ENCODE measurements at regions not wholly inside any gene's neighbourhood (a gene's known extent, or its start where the extent isn't known, plus 50 kb on each side); places are given as distances from the start of the nearest gene placed in this dataset.
"Not testable (repeated sequence)": the region's sequence is repeated elsewhere in the genome, so short reads cannot be mapped to it uniquely, and the experiment has no call there.

- no peak for DNase-seq (ENCODE audit: extremely low read depth, low read depth)
Observed at GRCh38 chr16:27638833-27639560, 89.1 kb downstream of the KATNIP start.

- peak; percentile 28 for DNase-seq (ENCODE audit: extremely low read depth, low read depth)
Observed at GRCh38 chr16:27639561-27640276, 89.8 kb downstream of the KATNIP start.

GRCh38 chr16:27640277-27640600, 90.3 kb downstream of the KATNIP start:
- DNase-seq (ENCODE audit: extremely low read depth, low read depth) = no peak

- no peak for DNase-seq (ENCODE audit: extremely low read depth, low read depth)
Observed at GRCh38 chr16:27641260-27641659, 91.3 kb downstream of the KATNIP start.

GRCh38 chr16:27641734-27642415, 91.9 kb downstream of the KATNIP start:
- not testable (repeated sequence) for DNase-seq (ENCODE audit: extremely low read depth, low read depth)

- no peak for DNase-seq (ENCODE audit: extremely low read depth, low read depth)
Observed at GRCh38 chr16:27642756-27643155, 92.8 kb downstream of the KATNIP start.

GRCh38 chr16:27644165-27644564, 94.2 kb downstream of the KATNIP start:
- no peak for DNase-seq (ENCODE audit: extremely low read depth, low read depth)

- DNase-seq (ENCODE audit: extremely low read depth, low read depth) = no peak
Observed at GRCh38 chr16:27645396-27645795, 95.5 kb downstream of the KATNIP start.

GRCh38 chr16:27646806-27647205, 96.9 kb downstream of the KATNIP start:
- no peak for DNase-seq (ENCODE audit: extremely low read depth, low read depth)

- no peak for DNase-seq (ENCODE audit: extremely low read depth, low read depth)
Observed at GRCh38 chr16:27649021-27649420, 99.1 kb downstream of the KATNIP start.

- DNase-seq (ENCODE audit: extremely low read depth, low read depth) = no peak
Observed at GRCh38 chr16:27650073-27650701, 100.2 kb downstream of the KATNIP start.

- no peak for DNase-seq (ENCODE audit: extremely low read depth, low read depth)
Observed at GRCh38 chr16:27651301-27651700, 101.4 kb downstream of the KATNIP start.

- no peak for DNase-seq (ENCODE audit: extremely low read depth, low read depth)
Observed at GRCh38 chr16:27657811-27658210, 107.9 kb downstream of the KATNIP start.

GRCh38 chr16:27660507-27660906, 110.6 kb downstream of the KATNIP start:
- no peak for DNase-seq (ENCODE audit: extremely low read depth, low read depth)

- not testable (repeated sequence) for DNase-seq (ENCODE audit: extremely low read depth, low read depth)
Observed at GRCh38 chr16:27663235-27663634, 113.3 kb downstream of the KATNIP start.

- DNase-seq (ENCODE audit: extremely low read depth, low read depth) = no peak
Observed at GRCh38 chr16:27665881-27666280, 115.9 kb downstream of the KATNIP start.

- no peak for DNase-seq (ENCODE audit: extremely low read depth, low read depth)
Observed at GRCh38 chr16:27670071-27670810, 120.3 kb downstream of the KATNIP start.

GRCh38 chr16:27671410-27671809, 121.5 kb downstream of the KATNIP start:
- no peak for DNase-seq (ENCODE audit: extremely low read depth, low read depth)

GRCh38 chr16:27676839-27677238, 126.9 kb downstream of the KATNIP start:
- DNase-seq (ENCODE audit: extremely low read depth, low read depth) = no peak

- DNase-seq (ENCODE audit: extremely low read depth, low read depth) = no peak
Observed at GRCh38 chr16:27677263-27677662, 127.3 kb downstream of the KATNIP start.

- no peak for DNase-seq (ENCODE audit: extremely low read depth, low read depth)
Observed at GRCh38 chr16:27678955-27679354, 129.0 kb downstream of the KATNIP start.
